ENCODE measurements at regions not wholly inside any gene's neighbourhood (a gene's known extent, or its start where the extent isn't known, plus 50 kb on each side); places are given as distances from the start of the nearest gene placed in this dataset.

DNA sequence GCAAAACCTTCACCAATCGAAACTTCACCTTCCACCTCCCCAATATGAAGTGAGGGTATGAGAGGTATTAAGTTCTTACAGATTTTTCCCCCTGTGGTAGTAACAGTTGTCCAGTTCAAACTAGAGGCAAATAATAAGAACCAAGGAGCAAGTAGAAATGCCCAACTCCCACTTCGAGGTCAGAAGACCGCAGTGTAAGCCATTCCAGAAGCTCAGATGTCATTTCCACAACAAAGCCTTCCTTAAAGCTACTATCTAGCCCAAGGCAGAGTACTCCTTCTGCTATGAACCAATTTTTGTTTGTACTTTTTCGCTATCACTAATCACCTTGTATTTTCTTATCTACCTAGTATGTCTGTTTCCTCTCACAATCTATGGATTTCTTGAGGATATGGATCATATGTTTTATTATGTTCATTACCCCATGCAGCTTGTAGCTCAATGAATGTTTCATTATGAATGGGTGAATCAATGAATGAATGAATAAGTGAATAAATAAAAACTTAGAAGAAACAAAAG is 235.7 kb upstream of the KCNMB2 start:
- 90 to 95% (median 92%) methylated on average over 4 of the region's 4 CpGs for WGBS, 4 donors
- intact Hi-C loops (cut with DNase I): no loop called here

DNA sequence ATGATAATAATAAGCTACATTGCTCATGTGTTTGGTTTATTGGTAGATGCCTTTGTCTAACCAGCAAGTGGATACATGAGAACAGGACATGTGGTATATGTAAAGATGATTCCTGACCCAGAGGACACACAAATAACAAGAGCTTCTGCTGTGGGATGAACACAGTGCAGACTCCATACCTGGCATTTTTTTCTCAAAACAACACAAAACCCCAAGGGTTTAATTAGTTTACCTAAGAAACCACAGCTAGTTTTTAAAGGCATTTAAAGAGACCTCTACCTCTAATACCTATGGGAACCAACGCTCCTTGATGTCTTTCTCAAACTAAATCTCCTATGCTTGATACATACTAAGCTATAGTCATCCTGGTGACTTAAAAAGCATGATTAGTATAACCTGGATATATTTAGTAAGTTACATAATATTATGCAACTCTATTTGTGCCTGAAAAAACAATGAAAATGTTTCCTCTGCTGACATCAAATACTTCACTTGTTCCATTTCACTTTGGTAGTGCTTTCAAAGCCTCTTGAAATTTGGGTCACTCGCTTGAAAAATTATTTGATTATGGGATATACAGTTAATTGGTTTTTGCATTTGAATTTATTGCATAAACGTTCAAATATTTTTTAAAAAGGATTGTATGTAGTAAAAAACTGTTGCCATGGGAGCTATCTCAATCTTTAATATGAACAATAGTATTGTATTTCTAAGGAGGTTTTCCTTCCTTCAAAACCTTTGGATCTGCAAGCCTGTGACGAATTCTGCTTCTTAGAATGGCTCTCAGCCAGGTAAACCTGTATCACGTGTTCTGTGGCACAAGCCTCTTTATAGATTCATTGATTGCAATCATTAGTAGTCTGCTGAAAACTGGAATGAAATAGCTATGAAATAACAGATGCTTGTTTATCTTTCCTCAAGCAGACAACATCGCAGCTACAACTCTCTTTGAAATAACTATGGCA is 233.0 kb upstream of the KCNMB2 start:
- H3K4me1 ChIP-seq: no peaks in the 10 kb centered on the region
- ATAC-seq: no peak
- no peak overlapping the region for H3K4me3 ChIP-seq
- 75 to 84% (median 78%) methylated on average over 6 of the region's 6 CpGs for WGBS, 4 donors
- H3K27me3 ChIP-seq: no peaks in the 10 kb centered on the region
- TF ChIP-seq, protein P1, sequence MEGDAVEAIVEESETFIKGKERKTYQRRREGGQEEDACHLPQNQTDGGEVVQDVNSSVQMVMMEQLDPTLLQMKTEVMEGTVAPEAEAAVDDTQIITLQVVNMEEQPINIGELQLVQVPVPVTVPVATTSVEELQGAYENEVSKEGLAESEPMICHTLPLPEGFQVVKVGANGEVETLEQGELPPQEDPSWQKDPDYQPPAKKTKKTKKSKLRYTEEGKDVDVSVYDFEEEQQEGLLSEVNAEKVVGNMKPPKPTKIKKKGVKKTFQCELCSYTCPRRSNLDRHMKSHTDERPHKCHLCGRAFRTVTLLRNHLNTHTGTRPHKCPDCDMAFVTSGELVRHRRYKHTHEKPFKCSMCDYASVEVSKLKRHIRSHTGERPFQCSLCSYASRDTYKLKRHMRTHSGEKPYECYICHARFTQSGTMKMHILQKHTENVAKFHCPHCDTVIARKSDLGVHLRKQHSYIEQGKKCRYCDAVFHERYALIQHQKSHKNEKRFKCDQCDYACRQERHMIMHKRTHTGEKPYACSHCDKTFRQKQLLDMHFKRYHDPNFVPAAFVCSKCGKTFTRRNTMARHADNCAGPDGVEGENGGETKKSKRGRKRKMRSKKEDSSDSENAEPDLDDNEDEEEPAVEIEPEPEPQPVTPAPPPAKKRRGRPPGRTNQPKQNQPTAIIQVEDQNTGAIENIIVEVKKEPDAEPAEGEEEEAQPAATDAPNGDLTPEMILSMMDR (IDR thresholded peaks at IDR 0.05): no peak
- no peak for TF ChIP-seq POLR2A (IDR thresholded peaks at IDR 0.05)
- intact Hi-C loops (cut with DNase I): no loop called here
- no peak for DNase-seq
- no peak overlapping the region for H3K27ac ChIP-seq
- peaks cover 0 to 12% (median 0%) of the 10 kb centered on the region in 12 donors for H3K9me3 ChIP-seq
- H3K36me3 ChIP-seq: no peaks in the 10 kb centered on the region

More for the DNA sequence above, 235.7 kb upstream of the KCNMB2 start:
- Histone ChIP-seq H3K27me3 (no peaks in the 10 kb centered on the region), H3K4me1 (peaks cover 0 to 3% (median 0%) of the 10 kb centered on the region in 12 donors), H3K36me3 (no peaks in the 10 kb centered on the region), H3K4me3 (no peak overlapping the region), H3K27ac (no peak overlapping the region), H3K9me3 (peaks cover 0 to 12% (median 0%) of the 10 kb centered on the region in 12 donors)
- DNase-seq (no peak), ATAC-seq (no peak)
- no peak for TF ChIP-seq POLR2A (IDR thresholded peaks at IDR 0.05)
- TF ChIP-seq, protein P1 (IDR thresholded peaks at IDR 0.05): no peak

DNA sequence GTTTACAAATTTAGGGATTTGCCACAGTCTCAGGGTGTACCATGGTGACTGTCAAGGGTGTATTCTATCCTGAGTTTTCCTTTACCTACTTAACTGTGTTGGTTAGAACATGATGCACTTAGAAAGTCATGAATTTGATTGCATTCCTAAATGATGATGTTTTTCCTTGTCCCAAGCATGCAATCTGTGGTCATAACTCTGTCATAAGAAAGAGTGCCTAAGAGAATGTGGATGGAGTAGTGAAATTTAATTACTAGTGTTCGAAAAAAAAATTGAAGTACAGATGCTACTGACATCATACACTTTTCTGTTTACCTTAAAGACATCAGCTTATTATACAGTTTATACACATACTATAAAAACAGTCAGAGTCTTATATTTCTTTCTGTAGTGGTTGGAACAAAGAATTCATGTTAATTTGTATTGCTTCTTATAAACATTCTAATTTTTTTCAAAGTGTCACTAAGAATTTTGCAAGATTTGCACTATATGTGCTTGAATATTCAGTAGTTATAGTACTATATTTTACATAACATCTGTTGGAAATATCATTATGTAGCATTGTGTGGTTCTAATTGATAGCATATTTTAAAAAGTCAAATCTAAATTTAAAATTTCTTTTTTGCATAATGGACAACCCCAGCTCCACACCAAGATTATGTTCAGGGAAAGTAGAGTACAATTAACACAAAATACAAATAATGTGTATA is 231.3 kb upstream of the KCNMB2 start:
- ATAC-seq (no peak), DNase-seq (no peak)
- Histone ChIP-seq H3K36me3 (no peaks in the 10 kb centered on the region), H3K4me1 (no peaks in the 10 kb centered on the region), H3K4me3 (no peak overlapping the region), H3K27ac (no peak overlapping the region), H3K9me3 (peaks cover 0 to 12% (median 0%) of the 10 kb centered on the region in 12 donors), H3K27me3 (no peaks in the 10 kb centered on the region)
- intact Hi-C loops (cut with DNase I): no loop called here
- TF ChIP-seq POLR2A (IDR thresholded peaks at IDR 0.05): no peak
- TF ChIP-seq, protein P1 (IDR thresholded peaks at IDR 0.05): no peak
- 84 to 95% (median 87%) methylated on average over 1 of the region's 1 CpG for WGBS, 4 donors

Measured in heart left ventricle (tissue), 16 donors.